WTC11 (cell line): ENCODE measurements at regions not wholly inside any gene's neighbourhood (a gene's known extent, or its start where the extent isn't known, plus 50 kb on each side); places are given as distances from the start of the nearest gene placed in this dataset.

Experiments used
- ATAC-seq: fragments of 200-7000 bp; cut with Tn5 transposase; 2 replicates; pipeline ENCODE4 v1.10.0; 2021; ENCODE audit warnings: mild to moderate bottlenecking, moderate library complexity
- CTCF ChIA-PET: fragments of 300-600 bp; sonication (Branson Sonifier 250); formaldehyde crosslinking; loops from one replicate; lab custom pipeline; 2021; ENCODE audit warnings: antibody characterized with exemption; lab: Charles Lee
- POLR2A ChIA-PET: fragments of 350-600 bp; sonication (Branson Sonifier 250); formaldehyde crosslinking; loops from one replicate; lab custom pipeline; 2021; ENCODE audit warnings: antibody characterized with exemption; lab: Charles Lee
- DNase-seq: peaks from one replicate; pipeline ENCODE4 v3.0.0; 2021; ENCODE audit warnings: low spot score
- H3K27ac Mint-ChIP-seq: 2 replicates; pipeline ENCODE4 v1.8.0; 2021; ENCODE audit warnings: mixed read lengths
- H3K27me3 Mint-ChIP-seq: 2 replicates; pipeline ENCODE4 v1.8.0; 2021; ENCODE audit warnings: low read depth, mild to moderate bottlenecking, moderate library complexity, mixed read lengths
- H3K36me3 Mint-ChIP-seq: 2 replicates; pipeline ENCODE4 v1.8.0; 2021; ENCODE audit warnings: mixed read lengths
- H3K4me1 Mint-ChIP-seq: 2 replicates; pipeline ENCODE4 v1.8.0; 2022; ENCODE audit warnings: mixed read lengths
- H3K4me3 Mint-ChIP-seq: 2 replicates; pipeline ENCODE4 v1.8.0; 2021; ENCODE audit warnings: mild to moderate bottlenecking, moderate library complexity, mixed read lengths
- H3K9me3 Mint-ChIP-seq: 2 replicates; pipeline ENCODE4 v1.8.0; 2021; ENCODE audit warnings: mixed read lengths
- ATF3 ChIP-seq: sonication (generic); formaldehyde crosslinking; conservative IDR thresholded peaks from 2 replicates; pipeline ENCODE4 v1.8.1; 2022; ENCODE audit warnings: mild to moderate bottlenecking, missing genetic modification reagents
- ATF6 ChIP-seq: sonication (generic); formaldehyde crosslinking; IDR thresholded peaks from 2 replicates; pipeline ENCODE4 v1.8.1; 2023; ENCODE audit warnings: mild to moderate bottlenecking, missing genetic modification reagents
- EMX1 ChIP-seq: fragments of 250-450 bp; sonication (Bioruptor Pico); IDR thresholded peaks from 2 replicates; pipeline ENCODE4 v1.8.0; 2021; ENCODE audit warnings: mild to moderate bottlenecking
- ESRRA ChIP-seq: sonication (generic); formaldehyde crosslinking; IDR thresholded peaks from 2 replicates; pipeline ENCODE4 v1.8.1; 2022; ENCODE audit warnings: mild to moderate bottlenecking, missing genetic modification reagents, borderline replicate concordance
- ETV6 ChIP-seq: sonication (generic); formaldehyde crosslinking; IDR thresholded peaks from 2 replicates; pipeline ENCODE4 v1.8.1; 2022; ENCODE audit warnings: mild to moderate bottlenecking, missing genetic modification reagents
- FOXP4 ChIP-seq: sonication (generic); formaldehyde crosslinking; IDR thresholded peaks from 2 replicates; pipeline ENCODE4 v1.8.0; 2022; ENCODE audit warnings: mild to moderate bottlenecking, missing genetic modification reagents
- GRHL2 ChIP-seq: fragments of 250-450 bp; sonication (Bioruptor Pico); IDR thresholded peaks from 2 replicates; pipeline ENCODE4 v1.8.0; 2022; ENCODE audit warnings: mild to moderate bottlenecking, moderate library complexity; ENCODE audit not compliant: insufficient replicate concordance, severe bottlenecking
- GTF2I ChIP-seq: fragments of 250-450 bp; sonication (Bioruptor Pico); conservative IDR thresholded peaks from 2 replicates; pipeline ENCODE4 v1.4.0; 2021; ENCODE audit warnings: mild to moderate bottlenecking
- HMGA2 ChIP-seq: fragments of 250-450 bp; sonication (Bioruptor Pico); IDR thresholded peaks from 2 replicates; pipeline ENCODE4 v1.4.0; 2021; ENCODE audit warnings: mild to moderate bottlenecking, moderate library complexity
- MLX ChIP-seq: sonication (generic); formaldehyde crosslinking; IDR thresholded peaks from 2 replicates; pipeline ENCODE4 v1.8.1; 2023; ENCODE audit warnings: mild to moderate bottlenecking, missing genetic modification reagents, moderate library complexity
- NFYB ChIP-seq: sonication (generic); formaldehyde crosslinking; conservative IDR thresholded peaks from 2 replicates; pipeline ENCODE4 v1.8.0; 2022; ENCODE audit warnings: low read depth, missing genetic modification reagents
- PRRX2 ChIP-seq: fragments of 250-450 bp; sonication (Bioruptor Pico); IDR thresholded peaks from 2 replicates; pipeline ENCODE4 v1.8.0; 2021; ENCODE audit warnings: mild to moderate bottlenecking
- RORB ChIP-seq: fragments of 250-450 bp; sonication (Bioruptor Pico); IDR thresholded peaks from 2 replicates; pipeline ENCODE4 v1.9.0; 2021; ENCODE audit warnings: mild to moderate bottlenecking
- TEAD1 ChIP-seq: sonication (generic); formaldehyde crosslinking; IDR thresholded peaks from 2 replicates; pipeline ENCODE4 v1.8.0; 2022; ENCODE audit warnings: mild to moderate bottlenecking, missing genetic modification reagents
- TEAD4 ChIP-seq: sonication (generic); formaldehyde crosslinking; IDR thresholded peaks from 2 replicates; pipeline ENCODE4 v1.8.0; 2022; ENCODE audit warnings: mild to moderate bottlenecking, missing genetic modification reagents
- USF1 ChIP-seq: sonication (generic); formaldehyde crosslinking; IDR thresholded peaks from 2 replicates; pipeline ENCODE4 v1.8.0; 2022; ENCODE audit warnings: mild to moderate bottlenecking, missing genetic modification reagents
- ZBTB21 ChIP-seq: sonication (generic); formaldehyde crosslinking; IDR thresholded peaks from 2 replicates; pipeline ENCODE4 v1.8.1; 2023; ENCODE audit warnings: mild to moderate bottlenecking, missing genetic modification reagents, borderline replicate concordance
- ZNF121 ChIP-seq: sonication (generic); formaldehyde crosslinking; IDR thresholded peaks from 2 replicates; pipeline ENCODE4 v1.8.0; 2023; ENCODE audit warnings: missing genetic modification reagents
- ZNF396 ChIP-seq: fragments of 250-450 bp; sonication (Bioruptor Pico); IDR thresholded peaks from 2 replicates; pipeline ENCODE4 v1.8.0; 2021; ENCODE audit warnings: mild to moderate bottlenecking, moderate library complexity, borderline replicate concordance
- ZNF532 ChIP-seq: fragments of 250-450 bp; sonication (Bioruptor Pico); IDR thresholded peaks from 2 replicates; pipeline ENCODE4 v1.9.0; 2021; ENCODE audit warnings: mild to moderate bottlenecking, borderline replicate concordance

- Mint-ChIP-seq H3K27ac (no peak overlapping the region; the same call in 1 of the 2 replicates), H3K4me1 (no peaks in the 10 kb centered on the region)
- CTCF ChIA-PET: no interaction called here
These were observed 320.6 kb upstream of the KCNH8 start for GRCh38 chr3:18827664-18828063.

More at GRCh38 chr3:18827664-18828063, 320.6 kb upstream of the KCNH8 start:
- no peak overlapping the region for H3K4me3 Mint-ChIP-seq
- TF ChIP-seq ZNF532 (CRISPR knock-in tag): no peak
- TF ChIP-seq NFYB: no peak
- TF ChIP-seq ATF6 (CRISPR knock-in tag): no peak
- no peak for TF ChIP-seq GRHL2 (CRISPR knock-in tag)
- TF ChIP-seq RORB (CRISPR knock-in tag): no peak
- TF ChIP-seq ZNF121 (CRISPR knock-in tag): no peak
- no peak for TF ChIP-seq ZBTB21 (CRISPR knock-in tag)
- TF ChIP-seq FOXP4: no peak
- no peak for TF ChIP-seq ATF3
- no peak for TF ChIP-seq MLX (CRISPR knock-in tag)
- TF ChIP-seq ZNF396: no peak
- no peak for TF ChIP-seq EMX1 (CRISPR knock-in tag)
- TF ChIP-seq TEAD4: no peak
- TF ChIP-seq USF1: no peak
- TF ChIP-seq GTF2I (CRISPR knock-in tag): no peak
- no peak for TF ChIP-seq TEAD1 (CRISPR knock-in tag)
- no peak for TF ChIP-seq ESRRA (CRISPR knock-in tag)
- no peak for TF ChIP-seq PRRX2 (CRISPR knock-in tag)
- TF ChIP-seq ETV6 (CRISPR knock-in tag): no peak
- no peak for TF ChIP-seq HMGA2 (CRISPR knock-in tag)
- TF ChIP-seq, all 79 proteins: peak for 0
- ATAC-seq: no peak
- no peaks in the 10 kb centered on the region for H3K27me3 Mint-ChIP-seq
- POLR2A ChIA-PET: no interaction called here
- no peak for DNase-seq
- H3K9me3 Mint-ChIP-seq: peaks cover 9% of the 10 kb centered on the region
- no peaks in the 10 kb centered on the region for H3K36me3 Mint-ChIP-seq
